ENCODE measurements at regions not wholly inside any gene's neighbourhood (a gene's known extent, or its start where the extent isn't known, plus 50 kb on each side); places are given as distances from the start of the nearest gene placed in this dataset.
"Not testable (repeated sequence)": the region's sequence is repeated elsewhere in the genome, so short reads cannot be mapped to it uniquely, and the experiment has no call there.

DNA sequence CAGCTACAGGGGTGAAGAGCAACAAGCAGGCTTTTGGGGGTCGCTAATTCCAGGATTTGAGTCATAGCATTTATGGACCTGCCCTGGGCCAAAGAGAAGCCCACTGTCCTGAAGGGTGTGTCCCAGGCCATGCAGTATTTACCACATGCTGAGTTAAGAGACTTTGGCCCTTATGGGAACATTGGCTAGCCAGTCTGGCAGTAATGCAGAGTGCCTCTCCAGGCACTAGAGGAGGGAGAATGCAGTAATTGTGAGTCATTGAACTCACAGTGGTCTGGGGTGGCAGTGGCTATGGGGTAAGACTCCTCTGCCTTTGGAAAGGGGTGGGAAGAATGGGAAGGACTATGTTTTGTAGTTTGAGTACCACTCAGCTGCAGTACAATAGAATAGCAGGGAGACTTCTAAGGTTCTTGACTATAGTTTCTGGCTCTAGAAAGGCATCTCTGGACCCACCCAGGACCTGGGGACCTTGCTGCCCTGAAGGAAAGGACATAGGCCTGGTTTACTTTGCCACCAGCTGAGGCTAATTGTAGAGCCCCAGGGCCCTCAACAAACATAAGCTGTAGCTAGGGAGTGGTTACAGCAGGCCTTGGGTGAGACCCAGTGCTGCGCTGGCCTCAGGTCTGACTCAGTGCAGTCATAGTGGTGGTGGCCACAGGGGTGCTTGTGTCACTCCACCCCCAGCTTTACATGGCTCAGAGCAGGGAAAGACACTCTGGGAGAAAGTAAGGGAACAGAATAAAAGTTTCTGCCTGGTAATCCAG, 520.9 kb downstream of the HTR1B start:
- Histone ChIP-seq H3K4ac (ENCODE audit: low read depth, low read length) (no peak overlapping the region), H3K23ac (ENCODE audit: low read length) (no peak overlapping the region), H3K9ac (ENCODE audit: low read length) (no peak overlapping the region), H4K8ac (ENCODE audit: low read depth, low read length) (no peak overlapping the region), H2BK15ac (replicated peaks; ENCODE audit: low read depth) (no peak overlapping the region), H2BK120ac (ENCODE audit: low read depth, low read length) (no peak overlapping the region), H3K79me2 (ENCODE audit: control insufficient read depth, insufficient read depth, low read length) (no peaks in the 10 kb centered on the region), H3K4me2 (ENCODE audit: low read length) (no peak overlapping the region), H3K27me3 (ENCODE audit: insufficient read depth, low read length, poor library complexity) (no peaks in the 10 kb centered on the region), H3K36me3 (ENCODE audit: control insufficient read depth, insufficient read depth, low read length) (no peaks in the 10 kb centered on the region), H2AK5ac (ENCODE audit: low read length) (no peak overlapping the region), H3K79me1 (ENCODE audit: low read length) (no peaks in the 10 kb centered on the region), H3K56ac (ENCODE audit: low read length) (no peak overlapping the region), H3K4me3 (ENCODE audit: low read length) (no peak overlapping the region), H3K4me1 (ENCODE audit: control insufficient read depth, low read depth, low read length) (no peaks in the 10 kb centered on the region), H3K27ac (ENCODE audit: low read depth, low read length) (no peak overlapping the region), H2BK5ac (ENCODE audit: low read length) (no peak overlapping the region), H4K5ac (ENCODE audit: low read length) (no peak overlapping the region), H3K18ac (ENCODE audit: low read length) (no peak overlapping the region)
- WGBS (ENCODE audit: extremely low coverage, insufficient coverage, low lambda C conversion rate): no CpG with 5 or more reads among the region's 2 CpGs
- no peak for DNase-seq

DNA sequence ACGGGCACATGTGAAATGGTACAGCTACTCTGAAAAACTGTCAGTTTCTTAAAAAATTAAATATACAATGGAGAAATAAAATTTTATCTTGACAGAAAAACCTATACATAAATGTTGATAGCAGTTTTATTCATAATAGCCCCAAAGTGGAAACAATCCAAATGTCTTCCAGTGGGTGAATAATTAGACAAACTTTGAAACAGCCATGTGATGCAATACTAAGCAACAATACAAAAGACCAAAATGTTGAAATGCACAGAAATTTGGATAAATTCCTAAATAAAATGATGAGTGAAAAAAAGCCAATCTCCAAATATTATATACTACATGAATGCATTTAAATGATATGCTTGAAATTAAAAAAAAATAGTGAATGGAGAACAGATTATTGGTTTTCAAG, 523.1 kb downstream of the HTR1B start:
- WGBS (ENCODE audit: extremely low coverage, insufficient coverage, low lambda C conversion rate): no CpG with 5 or more reads among the region's 1 CpG
- Histone ChIP-seq H4K5ac (ENCODE audit: low read length) (no peak overlapping the region), H3K9ac (ENCODE audit: low read length) (no peak overlapping the region)

DNA sequence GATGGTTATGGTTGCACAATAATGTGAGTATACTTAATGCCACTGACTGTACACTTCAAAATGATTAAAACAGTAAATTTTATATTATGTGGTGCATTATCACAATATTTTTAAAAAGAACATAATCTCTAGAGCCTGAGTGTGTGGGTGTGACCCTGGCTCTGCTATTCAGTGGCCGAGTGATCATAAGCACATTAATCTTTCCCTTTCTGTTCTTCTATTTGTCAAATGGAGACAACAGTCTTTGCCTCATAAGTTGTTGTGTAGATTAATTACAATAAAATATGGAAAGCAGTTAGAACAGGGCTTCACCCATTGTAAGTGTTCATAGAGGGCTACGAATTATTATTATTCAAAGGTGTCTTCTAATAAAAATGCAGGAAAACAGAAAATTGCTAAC, 548.6 kb downstream of the HTR1B start:
- Histone ChIP-seq H2BK120ac (ENCODE audit: low read depth, low read length) (no peak overlapping the region), H3K27me3 (ENCODE audit: insufficient read depth, low read length, poor library complexity) (no peaks in the 10 kb centered on the region), H3K56ac (ENCODE audit: low read length) (no peak overlapping the region), H2BK5ac (ENCODE audit: low read length) (no peak overlapping the region), H3K4ac (ENCODE audit: low read depth, low read length) (no peak overlapping the region), H3K4me3 (ENCODE audit: low read length) (no peak overlapping the region), H3K23ac (ENCODE audit: low read length) (no peak overlapping the region), H3K18ac (ENCODE audit: low read length) (no peak overlapping the region), H3K79me1 (ENCODE audit: low read length) (no peaks in the 10 kb centered on the region), H4K5ac (ENCODE audit: low read length) (no peak overlapping the region), H3K4me1 (ENCODE audit: control insufficient read depth, low read depth, low read length) (no peaks in the 10 kb centered on the region), H3K36me3 (ENCODE audit: control insufficient read depth, insufficient read depth, low read length) (no peaks in the 10 kb centered on the region), H4K8ac (ENCODE audit: low read depth, low read length) (no peak overlapping the region), H3K27ac (ENCODE audit: low read depth, low read length) (no peak overlapping the region), H2AK5ac (ENCODE audit: low read length) (no peak overlapping the region), H3K4me2 (ENCODE audit: low read length) (no peak overlapping the region), H3K9ac (ENCODE audit: low read length) (no peak overlapping the region), H3K79me2 (ENCODE audit: control insufficient read depth, insufficient read depth, low read length) (no peaks in the 10 kb centered on the region), H2BK15ac (replicated peaks; ENCODE audit: low read depth) (no peak overlapping the region)
- WGBS (ENCODE audit: extremely low coverage, insufficient coverage, low lambda C conversion rate): no CpG with 5 or more reads among the region's 2 CpGs
- DNase-seq: no peak

More for the DNA sequence above, 523.1 kb downstream of the HTR1B start:
- Histone ChIP-seq H3K36me3 (ENCODE audit: control insufficient read depth, insufficient read depth, low read length) (no peaks in the 10 kb centered on the region), H4K8ac (ENCODE audit: low read depth, low read length) (no peak overlapping the region), H3K27me3 (ENCODE audit: insufficient read depth, low read length, poor library complexity) (no peaks in the 10 kb centered on the region), H2BK15ac (replicated peaks; ENCODE audit: low read depth) (no peak overlapping the region), H3K18ac (ENCODE audit: low read length) (no peak overlapping the region), H3K79me1 (ENCODE audit: low read length) (no peaks in the 10 kb centered on the region), H3K4ac (ENCODE audit: low read depth, low read length) (no peak overlapping the region), H3K4me2 (ENCODE audit: low read length) (no peak overlapping the region), H3K4me1 (ENCODE audit: control insufficient read depth, low read depth, low read length) (no peaks in the 10 kb centered on the region), H3K27ac (ENCODE audit: low read depth, low read length) (no peak overlapping the region), H3K79me2 (ENCODE audit: control insufficient read depth, insufficient read depth, low read length) (no peaks in the 10 kb centered on the region), H3K4me3 (ENCODE audit: low read length) (no peak overlapping the region), H2BK5ac (ENCODE audit: low read length) (no peak overlapping the region), H3K23ac (ENCODE audit: low read length) (no peak overlapping the region), H3K56ac (ENCODE audit: low read length) (no peak overlapping the region), H2AK5ac (ENCODE audit: low read length) (no peak overlapping the region), H2BK120ac (ENCODE audit: low read depth, low read length) (no peak overlapping the region)
- DNase-seq: no peak

DNA sequence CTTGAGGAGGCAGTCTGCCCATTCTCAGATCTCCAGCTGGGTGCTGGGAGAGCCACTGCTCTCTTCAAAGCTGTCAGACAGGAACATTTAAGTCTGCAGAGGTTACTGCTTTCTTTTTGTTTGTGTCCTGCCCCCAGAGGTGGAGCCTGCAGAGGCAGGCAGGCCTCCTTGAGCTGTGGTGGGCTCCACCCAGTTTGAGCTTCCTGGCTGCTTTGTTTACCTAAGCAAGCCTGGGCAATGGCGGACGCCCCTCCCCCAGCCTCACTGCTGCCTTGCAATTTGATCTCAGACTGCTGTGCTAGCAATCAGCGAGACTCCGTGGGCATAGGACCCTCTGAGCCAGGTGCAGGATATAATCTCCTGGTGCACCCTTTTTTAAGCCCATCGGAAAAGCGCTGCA, 557.8 kb downstream of the HTR1B start:
- H3K18ac ChIP-seq (ENCODE audit: low read length); H3K4me3 ChIP-seq (ENCODE audit: low read length); H2BK5ac ChIP-seq (ENCODE audit: low read length); H3K36me3 ChIP-seq (ENCODE audit: control insufficient read depth, insufficient read depth, low read length); H3K4ac ChIP-seq (ENCODE audit: low read depth, low read length); H3K4me1 ChIP-seq (ENCODE audit: control insufficient read depth, low read depth, low read length); H3K27me3 ChIP-seq (ENCODE audit: insufficient read depth, low read length, poor library complexity); H3K27ac ChIP-seq (ENCODE audit: low read depth, low read length); H2BK120ac ChIP-seq (ENCODE audit: low read depth, low read length); H3K4me2 ChIP-seq (ENCODE audit: low read length); H3K79me1 ChIP-seq (ENCODE audit: low read length); H2AK5ac ChIP-seq (ENCODE audit: low read length); H3K56ac ChIP-seq (ENCODE audit: low read length); H4K8ac ChIP-seq (ENCODE audit: low read depth, low read length); H4K5ac ChIP-seq (ENCODE audit: low read length); H3K79me2 ChIP-seq (ENCODE audit: control insufficient read depth, insufficient read depth, low read length); H3K23ac ChIP-seq (ENCODE audit: low read length); H3K9ac ChIP-seq (ENCODE audit: low read length); DNase-seq; H2BK15ac ChIP-seq (replicated peaks; ENCODE audit: low read depth): not testable (repeated sequence)
- WGBS (ENCODE audit: extremely low coverage, insufficient coverage, low lambda C conversion rate): no CpG with 5 or more reads among the region's 6 CpGs

DNA sequence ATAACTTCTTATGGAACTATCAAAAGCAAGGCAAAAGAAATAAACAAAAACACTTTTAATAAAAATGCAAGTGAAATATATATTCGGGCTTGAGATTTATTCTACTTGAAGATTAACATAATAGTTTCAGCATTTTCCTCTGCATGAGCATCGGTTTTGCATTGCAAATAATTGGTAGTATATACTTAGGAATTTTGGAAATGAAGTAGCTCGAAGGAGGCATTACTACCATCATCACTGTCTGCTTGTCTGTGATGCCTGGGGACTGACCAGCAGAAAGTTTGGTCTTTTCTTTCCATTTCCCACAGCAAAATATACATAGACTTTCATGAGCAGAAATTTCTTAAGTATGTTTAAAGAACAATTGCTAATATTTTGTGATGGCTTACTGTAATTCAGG, 570.7 kb downstream of the HTR1B start:
- Histone ChIP-seq H2BK15ac (replicated peaks; ENCODE audit: low read depth) (no peak overlapping the region), H3K4me2 (ENCODE audit: low read length) (no peak overlapping the region), H4K8ac (ENCODE audit: low read depth, low read length) (no peak overlapping the region), H3K18ac (ENCODE audit: low read length) (no peak overlapping the region), H3K9ac (ENCODE audit: low read length) (no peak overlapping the region), H2BK5ac (ENCODE audit: low read length) (no peak overlapping the region), H4K5ac (ENCODE audit: low read length) (no peak overlapping the region), H3K27me3 (ENCODE audit: insufficient read depth, low read length, poor library complexity) (no peaks in the 10 kb centered on the region), H3K4me1 (ENCODE audit: control insufficient read depth, low read depth, low read length) (no peaks in the 10 kb centered on the region), H3K79me2 (ENCODE audit: control insufficient read depth, insufficient read depth, low read length) (no peaks in the 10 kb centered on the region), H3K4ac (ENCODE audit: low read depth, low read length) (no peak overlapping the region), H2AK5ac (ENCODE audit: low read length) (no peak overlapping the region), H3K36me3 (ENCODE audit: control insufficient read depth, insufficient read depth, low read length) (no peaks in the 10 kb centered on the region), H3K56ac (ENCODE audit: low read length) (no peak overlapping the region), H3K27ac (ENCODE audit: low read depth, low read length) (no peak overlapping the region), H3K4me3 (ENCODE audit: low read length) (no peak overlapping the region), H3K23ac (ENCODE audit: low read length) (no peak overlapping the region), H3K79me1 (ENCODE audit: low read length) (no peaks in the 10 kb centered on the region), H2BK120ac (ENCODE audit: low read depth, low read length) (no peak overlapping the region)
- WGBS (ENCODE audit: extremely low coverage, insufficient coverage, low lambda C conversion rate): no CpG with 5 or more reads among the region's 3 CpGs
- no peak for DNase-seq

DNA sequence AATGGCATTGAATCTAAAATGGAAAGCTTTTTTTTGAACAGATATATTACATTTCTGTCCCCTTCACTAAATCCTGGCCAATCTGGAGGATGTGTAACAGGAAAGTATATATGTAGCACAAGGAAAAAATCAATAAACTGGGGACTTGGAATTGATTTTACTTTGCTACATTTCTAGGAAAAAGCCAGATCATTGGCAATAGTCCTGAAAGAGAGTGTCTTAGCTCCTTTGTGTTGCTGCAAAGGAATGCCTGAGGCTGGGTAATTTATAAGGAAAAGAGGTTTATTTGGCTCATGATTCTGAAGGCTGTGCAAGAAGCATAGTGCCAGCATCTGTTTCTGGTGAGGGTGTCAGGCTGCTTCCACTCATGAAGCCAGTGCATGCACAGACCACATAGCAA, 574.9 kb downstream of the HTR1B start:
- H3K4me1 ChIP-seq (ENCODE audit: control insufficient read depth, low read depth, low read length): no peaks in the 10 kb centered on the region

More for the DNA sequence above, 574.9 kb downstream of the HTR1B start:
- no peak for DNase-seq
- H3K9ac ChIP-seq (ENCODE audit: low read length): no peak overlapping the region
- no peak overlapping the region for H3K23ac ChIP-seq (ENCODE audit: low read length)
- no peak overlapping the region for H3K56ac ChIP-seq (ENCODE audit: low read length)
- no peak overlapping the region for H2AK5ac ChIP-seq (ENCODE audit: low read length)
- H3K18ac ChIP-seq (ENCODE audit: low read length): no peak overlapping the region
- no peak overlapping the region for H3K4me2 ChIP-seq (ENCODE audit: low read length)
- H3K27ac ChIP-seq (ENCODE audit: low read depth, low read length): no peak overlapping the region
- no peak overlapping the region for H2BK5ac ChIP-seq (ENCODE audit: low read length)
- H4K8ac ChIP-seq (ENCODE audit: low read depth, low read length): no peak overlapping the region
- no peak overlapping the region for H3K4ac ChIP-seq (ENCODE audit: low read depth, low read length)
- no peaks in the 10 kb centered on the region for H3K79me2 ChIP-seq (ENCODE audit: control insufficient read depth, insufficient read depth, low read length)
- no peak overlapping the region for H4K5ac ChIP-seq (ENCODE audit: low read length)
- H3K36me3 ChIP-seq (ENCODE audit: control insufficient read depth, insufficient read depth, low read length): no peaks in the 10 kb centered on the region
- no peak overlapping the region for H2BK15ac ChIP-seq (replicated peaks; ENCODE audit: low read depth)
- H3K4me3 ChIP-seq (ENCODE audit: low read length): no peak overlapping the region
- H3K79me1 ChIP-seq (ENCODE audit: low read length): no peaks in the 10 kb centered on the region
- H3K27me3 ChIP-seq (ENCODE audit: insufficient read depth, low read length, poor library complexity): no peaks in the 10 kb centered on the region
- no peak overlapping the region for H2BK120ac ChIP-seq (ENCODE audit: low read depth, low read length)

All from mesendoderm (in vitro differentiated cells).